GM12878 (cell line): ENCODE measurements at regions not wholly inside any gene's neighbourhood (a gene's known extent, or its start where the extent isn't known, plus 50 kb on each side); places are given as distances from the start of the nearest gene placed in this dataset.

Experiments used
- ATAC-seq: fragments of 200-7000 bp; cut with Tn5 transposase; 3 replicates; pipeline ENCODE4 v1.9.1; 2020; ENCODE audit warnings: mild to moderate bottlenecking, moderate library complexity
- BruUV-seq: library from RNA; stranded (reverse); fragments of 400-500 nt; replicated peaks from 2 replicates; lab custom pipeline; 2021; lab: Mats Ljungman, UMichigan
- CTCF ChIA-PET: fragments of 300-600 bp; sonication (Branson Sonifier 250); formaldehyde crosslinking; extraction: SDS; loops from one replicate; lab custom pipeline; 2021; ENCODE audit warnings: inconsistent platforms; lab: Yijun Ruan, JAX
- POLR2A ChIA-PET: fragments of 350-600 bp; formaldehyde crosslinking; extraction: SDS; loops from one replicate; lab custom pipeline; 2021; ENCODE audit warnings: inconsistent platforms; lab: Charles Lee
- RAD21 ChIA-PET: fragments of 300-600 bp; sonication (Branson Sonifier 250); formaldehyde crosslinking; loops from one replicate; lab custom pipeline; 2023; ENCODE audit warnings: antibody characterized with exemption; ENCODE audit not compliant: unreplicated experiment; lab: Charles Lee
- SMC1A ChIA-PET: fragments of 300-600 bp; sonication (Branson Sonifier 250); formaldehyde crosslinking; loops from one replicate; lab custom pipeline; 2023; ENCODE audit not compliant: unreplicated experiment, uncharacterized antibody; lab: Charles Lee
- DNase-seq: peaks from one replicate; pipeline ENCODE4 v3.0.0-alpha.2; 2011; ENCODE audit warnings: low read depth, low spot score
- FAIRE-seq: peaks from 3 replicates; lab custom pipeline; 2011; peaks lifted over from hg19 to GRCh38; lab: Jason Lieb, UNC
- H2AFZ ChIP-seq: 2 replicates; pipeline ENCODE4 v1.6.0; 2011; ENCODE audit warnings: low read depth, low read length, control low read depth; ENCODE audit not compliant: control insufficient read depth
- H3K27ac ChIP-seq: 2 replicates; pipeline ENCODE4 v1.5.1; 2011; ENCODE audit warnings: control low read depth; ENCODE audit not compliant: control insufficient read depth, insufficient read depth
- H3K27me3 ChIP-seq, 2 experiments: replicated peaks in 1 of 2; 2 replicates each; pipeline versions ENCODE4 v1.6.0 to v1.6.1; 2011; ENCODE audit warnings: low read length in 1 of 2; ENCODE audit not compliant: control insufficient read depth in 2 of 2, insufficient read depth in 2 of 2
- H3K36me3 ChIP-seq, 2 experiments: 2 replicates each; pipeline ENCODE4 v1.5.1; 2011; ENCODE audit warnings: low read length in 1 of 2; ENCODE audit not compliant: control insufficient read depth in 2 of 2, insufficient read depth in 2 of 2
- H3K4me1 ChIP-seq: 2 replicates; pipeline ENCODE4 v1.6.1; 2011; ENCODE audit warnings: mild to moderate bottlenecking, low read length, moderate library complexity, mixed read lengths; ENCODE audit not compliant: control insufficient read depth, insufficient read depth
- H3K4me2 ChIP-seq: 2 replicates; pipeline ENCODE4 v1.6.0; 2011; ENCODE audit warnings: control low read depth; ENCODE audit not compliant: control insufficient read depth, insufficient read depth
- H3K4me3 ChIP-seq: fragments of 200-600 bp; sonication (generic); 2 replicates; pipeline ENCODE4 v1.5.1; 2016
- H3K79me2 ChIP-seq: 2 replicates; pipeline ENCODE4 v1.6.0; 2011; ENCODE audit warnings: low read length; ENCODE audit not compliant: control insufficient read depth, insufficient read depth
- H3K9ac ChIP-seq: 2 replicates; pipeline ENCODE4 v1.8.0; 2011; ENCODE audit warnings: low read length, control low read depth, mixed read lengths; ENCODE audit not compliant: control insufficient read depth, insufficient read depth
- H3K9me3 ChIP-seq: replicated peaks from 3 replicates; pipeline ENCODE4 v1.5.1; 2011; ENCODE audit warnings: mild to moderate bottlenecking, low read length; ENCODE audit not compliant: control insufficient read depth, insufficient read depth
- H4K20me1 ChIP-seq: 2 replicates; pipeline ENCODE4 v1.6.0; 2011; ENCODE audit not compliant: control insufficient read depth, insufficient read depth
- ESRRA ChIP-seq: IDR thresholded peaks from 2 replicates; pipeline ENCODE4 v1.6.1; 2012; ENCODE audit warnings: mild to moderate bottlenecking, low read length, improper control_type of control experiment
- FOS ChIP-seq: IDR thresholded peaks from 3 replicates; pipeline ENCODE4 v1.6.1; 2011; ENCODE audit warnings: borderline replicate concordance; ENCODE audit not compliant: insufficient read length; ENCODE audit errors: extremely low read depth
- NFIC ChIP-seq: IDR thresholded peaks from 2 replicates; pipeline ENCODE4 v1.6.1; 2012; ENCODE audit warnings: low read depth, mild to moderate bottlenecking, inconsistent platforms, low read length, moderate library complexity
- NRF1 ChIP-seq: conservative IDR thresholded peaks from 2 replicates; pipeline ENCODE4 v1.6.1; 2011; ENCODE audit warnings: mild to moderate bottlenecking, low read depth, low read length, improper control_type of control experiment
- POLR2AphosphoS5 ChIP-seq: IDR thresholded peaks from 2 replicates; pipeline ENCODE4 v1.6.1; 2011; ENCODE audit warnings: mild to moderate bottlenecking, low read length, inconsistent platforms
- RCOR1 ChIP-seq: conservative IDR thresholded peaks from 2 replicates; pipeline ENCODE4 v1.6.1; 2012; ENCODE audit warnings: low read depth, low read length, improper control_type of control experiment
- SIN3A ChIP-seq: IDR thresholded peaks from 2 replicates; pipeline ENCODE4 v1.6.1; 2012; ENCODE audit warnings: low read depth, low read length, improper control_type of control experiment
- SMAD1 ChIP-seq: fragments of 450-650 bp; IDR thresholded peaks from 2 replicates; pipeline ENCODE4 v1.6.1; 2018; ENCODE audit warnings: mild to moderate bottlenecking, low read depth; ENCODE audit not compliant: partially characterized antibody
- YBX1 ChIP-seq: fragments of 450-650 bp; IDR thresholded peaks from 2 replicates; pipeline ENCODE4 v1.6.1; 2016; ENCODE audit warnings: antibody characterized with exemption
- WGBS: methylation state at CpG from one replicate; pipeline ENCODE4 v1.1.6; 2016; ENCODE audit warnings: low lambda C conversion rate; ENCODE audit not compliant: insufficient replicate concordance, insufficient coverage; ENCODE audit errors: missing lambda C conversion rate; 5-methylcytosine and 5-hydroxymethylcytosine counted together
- in situ Hi-C: fragments of 300-500 bp; cut with MboI; formaldehyde crosslinking; loops from 9 replicates; pipeline ENCODE4 v1.14.3; 2018; ENCODE audit warnings: mixed read lengths
- intact Hi-C: fragments of 100-400 bp; cut with micrococcal nuclease; formaldehyde crosslinking; loops from one replicate; pipeline ENCODE4 v1.14.2; 2022; ENCODE audit not compliant: unreplicated experiment
- TF ChIP-seq, protein P1 (sequence below): fragments of 450-650 bp; formaldehyde crosslinking; IDR thresholded peaks from 2 replicates; pipeline ENCODE4 v1.5.0; 2022; ENCODE audit warnings: mild to moderate bottlenecking, missing genetic modification characterization
- TF ChIP-seq, protein P2 (sequence below): fragments of 150-350 bp; IDR thresholded peaks from 2 replicates; pipeline ENCODE4 v1.6.1; 2016; ENCODE audit warnings: low read depth, low read length
- TF ChIP-seq, protein P3 (sequence below): IDR thresholded peaks from 2 replicates; pipeline ENCODE4 v1.6.1; 2012; ENCODE audit warnings: improper control_type of control experiment, low read depth, low read length; ENCODE audit not compliant: insufficient replicate concordance

DNA sequence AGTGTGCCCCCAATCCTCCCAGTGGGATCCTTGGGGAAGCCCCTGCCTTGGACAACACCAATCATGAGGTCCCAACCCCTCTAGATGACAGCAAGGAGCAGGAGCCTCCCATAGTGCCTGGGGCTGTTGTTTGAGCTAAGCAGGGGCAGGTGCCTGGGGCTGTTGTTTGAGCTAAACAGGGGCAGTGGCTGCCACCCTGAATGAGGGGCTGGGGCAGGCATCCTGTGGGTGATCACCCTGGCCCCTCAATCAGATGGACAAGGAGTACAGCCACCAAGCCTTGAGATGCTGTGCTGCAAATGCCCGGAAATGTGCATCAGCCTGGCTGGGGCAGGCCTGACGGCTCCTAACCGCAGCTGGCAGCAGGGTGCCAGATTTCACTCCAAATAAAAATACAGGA lies 66.7 kb downstream of the MYEOV start (continued):
- TF ChIP-seq NRF1 (no peak), ESRRA (no peak), POLR2AphosphoS5 (no peak), FOS (no peak)
- TF ChIP-seq, protein P1, sequence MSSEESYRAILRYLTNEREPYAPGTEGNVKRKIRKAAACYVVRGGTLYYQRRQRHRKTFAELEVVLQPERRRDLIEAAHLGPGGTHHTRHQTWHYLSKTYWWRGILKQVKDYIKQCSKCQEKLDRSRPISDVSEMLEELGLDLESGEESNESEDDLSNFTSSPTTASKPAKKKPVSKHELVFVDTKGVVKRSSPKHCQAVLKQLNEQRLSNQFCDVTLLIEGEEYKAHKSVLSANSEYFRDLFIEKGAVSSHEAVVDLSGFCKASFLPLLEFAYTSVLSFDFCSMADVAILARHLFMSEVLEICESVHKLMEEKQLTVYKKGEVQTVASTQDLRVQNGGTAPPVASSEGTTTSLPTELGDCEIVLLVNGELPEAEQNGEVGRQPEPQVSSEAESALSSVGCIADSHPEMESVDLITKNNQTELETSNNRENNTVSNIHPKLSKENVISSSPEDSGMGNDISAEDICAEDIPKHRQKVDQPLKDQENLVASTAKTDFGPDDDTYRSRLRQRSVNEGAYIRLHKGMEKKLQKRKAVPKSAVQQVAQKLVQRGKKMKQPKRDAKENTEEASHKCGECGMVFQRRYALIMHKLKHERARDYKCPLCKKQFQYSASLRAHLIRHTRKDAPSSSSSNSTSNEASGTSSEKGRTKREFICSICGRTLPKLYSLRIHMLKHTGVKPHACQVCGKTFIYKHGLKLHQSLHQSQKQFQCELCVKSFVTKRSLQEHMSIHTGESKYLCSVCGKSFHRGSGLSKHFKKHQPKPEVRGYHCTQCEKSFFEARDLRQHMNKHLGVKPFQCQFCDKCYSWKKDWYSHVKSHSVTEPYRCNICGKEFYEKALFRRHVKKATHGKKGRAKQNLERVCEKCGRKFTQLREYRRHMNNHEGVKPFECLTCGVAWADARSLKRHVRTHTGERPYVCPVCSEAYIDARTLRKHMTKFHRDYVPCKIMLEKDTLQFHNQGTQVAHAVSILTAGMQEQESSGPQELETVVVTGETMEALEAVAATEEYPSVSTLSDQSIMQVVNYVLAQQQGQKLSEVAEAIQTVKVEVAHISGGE (CRISPR knock-in tag) = no peak
- TF ChIP-seq, protein P2, sequence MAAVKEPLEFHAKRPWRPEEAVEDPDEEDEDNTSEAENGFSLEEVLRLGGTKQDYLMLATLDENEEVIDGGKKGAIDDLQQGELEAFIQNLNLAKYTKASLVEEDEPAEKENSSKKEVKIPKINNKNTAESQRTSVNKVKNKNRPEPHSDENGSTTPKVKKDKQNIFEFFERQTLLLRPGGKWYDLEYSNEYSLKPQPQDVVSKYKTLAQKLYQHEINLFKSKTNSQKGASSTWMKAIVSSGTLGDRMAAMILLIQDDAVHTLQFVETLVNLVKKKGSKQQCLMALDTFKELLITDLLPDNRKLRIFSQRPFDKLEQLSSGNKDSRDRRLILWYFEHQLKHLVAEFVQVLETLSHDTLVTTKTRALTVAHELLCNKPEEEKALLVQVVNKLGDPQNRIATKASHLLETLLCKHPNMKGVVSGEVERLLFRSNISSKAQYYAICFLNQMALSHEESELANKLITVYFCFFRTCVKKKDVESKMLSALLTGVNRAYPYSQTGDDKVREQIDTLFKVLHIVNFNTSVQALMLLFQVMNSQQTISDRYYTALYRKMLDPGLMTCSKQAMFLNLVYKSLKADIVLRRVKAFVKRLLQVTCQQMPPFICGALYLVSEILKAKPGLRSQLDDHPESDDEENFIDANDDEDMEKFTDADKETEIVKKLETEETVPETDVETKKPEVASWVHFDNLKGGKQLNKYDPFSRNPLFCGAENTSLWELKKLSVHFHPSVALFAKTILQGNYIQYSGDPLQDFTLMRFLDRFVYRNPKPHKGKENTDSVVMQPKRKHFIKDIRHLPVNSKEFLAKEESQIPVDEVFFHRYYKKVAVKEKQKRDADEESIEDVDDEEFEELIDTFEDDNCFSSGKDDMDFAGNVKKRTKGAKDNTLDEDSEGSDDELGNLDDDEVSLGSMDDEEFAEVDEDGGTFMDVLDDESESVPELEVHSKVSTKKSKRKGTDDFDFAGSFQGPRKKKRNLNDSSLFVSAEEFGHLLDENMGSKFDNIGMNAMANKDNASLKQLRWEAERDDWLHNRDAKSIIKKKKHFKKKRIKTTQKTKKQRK = no peak

DNA sequence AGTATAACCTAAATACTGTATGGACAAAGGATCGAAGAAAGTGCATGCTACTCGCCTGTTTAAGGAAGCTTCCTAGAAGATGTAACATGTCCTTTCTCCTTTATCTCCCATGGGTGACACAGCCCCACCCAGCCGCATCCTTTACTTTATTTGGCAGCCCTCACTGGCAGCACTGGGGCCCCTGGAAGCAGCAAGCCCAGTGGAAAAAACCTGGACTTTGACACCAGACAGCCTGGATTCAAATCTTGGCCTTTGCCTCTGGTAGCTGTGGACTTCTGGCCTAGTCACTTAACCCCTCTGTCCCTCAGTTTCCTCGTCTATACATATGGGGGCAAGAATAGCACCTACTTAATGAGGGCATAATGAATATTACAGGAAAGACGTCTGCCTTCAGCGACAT lies 67.1 kb downstream of the MYEOV start:
- intact Hi-C loops = no loop called here
- in situ Hi-C loops = no loop called here
- FAIRE-seq = no peak
- TF ChIP-seq YBX1 = no peak
- no peak for TF ChIP-seq RCOR1
- TF ChIP-seq, protein P3, sequence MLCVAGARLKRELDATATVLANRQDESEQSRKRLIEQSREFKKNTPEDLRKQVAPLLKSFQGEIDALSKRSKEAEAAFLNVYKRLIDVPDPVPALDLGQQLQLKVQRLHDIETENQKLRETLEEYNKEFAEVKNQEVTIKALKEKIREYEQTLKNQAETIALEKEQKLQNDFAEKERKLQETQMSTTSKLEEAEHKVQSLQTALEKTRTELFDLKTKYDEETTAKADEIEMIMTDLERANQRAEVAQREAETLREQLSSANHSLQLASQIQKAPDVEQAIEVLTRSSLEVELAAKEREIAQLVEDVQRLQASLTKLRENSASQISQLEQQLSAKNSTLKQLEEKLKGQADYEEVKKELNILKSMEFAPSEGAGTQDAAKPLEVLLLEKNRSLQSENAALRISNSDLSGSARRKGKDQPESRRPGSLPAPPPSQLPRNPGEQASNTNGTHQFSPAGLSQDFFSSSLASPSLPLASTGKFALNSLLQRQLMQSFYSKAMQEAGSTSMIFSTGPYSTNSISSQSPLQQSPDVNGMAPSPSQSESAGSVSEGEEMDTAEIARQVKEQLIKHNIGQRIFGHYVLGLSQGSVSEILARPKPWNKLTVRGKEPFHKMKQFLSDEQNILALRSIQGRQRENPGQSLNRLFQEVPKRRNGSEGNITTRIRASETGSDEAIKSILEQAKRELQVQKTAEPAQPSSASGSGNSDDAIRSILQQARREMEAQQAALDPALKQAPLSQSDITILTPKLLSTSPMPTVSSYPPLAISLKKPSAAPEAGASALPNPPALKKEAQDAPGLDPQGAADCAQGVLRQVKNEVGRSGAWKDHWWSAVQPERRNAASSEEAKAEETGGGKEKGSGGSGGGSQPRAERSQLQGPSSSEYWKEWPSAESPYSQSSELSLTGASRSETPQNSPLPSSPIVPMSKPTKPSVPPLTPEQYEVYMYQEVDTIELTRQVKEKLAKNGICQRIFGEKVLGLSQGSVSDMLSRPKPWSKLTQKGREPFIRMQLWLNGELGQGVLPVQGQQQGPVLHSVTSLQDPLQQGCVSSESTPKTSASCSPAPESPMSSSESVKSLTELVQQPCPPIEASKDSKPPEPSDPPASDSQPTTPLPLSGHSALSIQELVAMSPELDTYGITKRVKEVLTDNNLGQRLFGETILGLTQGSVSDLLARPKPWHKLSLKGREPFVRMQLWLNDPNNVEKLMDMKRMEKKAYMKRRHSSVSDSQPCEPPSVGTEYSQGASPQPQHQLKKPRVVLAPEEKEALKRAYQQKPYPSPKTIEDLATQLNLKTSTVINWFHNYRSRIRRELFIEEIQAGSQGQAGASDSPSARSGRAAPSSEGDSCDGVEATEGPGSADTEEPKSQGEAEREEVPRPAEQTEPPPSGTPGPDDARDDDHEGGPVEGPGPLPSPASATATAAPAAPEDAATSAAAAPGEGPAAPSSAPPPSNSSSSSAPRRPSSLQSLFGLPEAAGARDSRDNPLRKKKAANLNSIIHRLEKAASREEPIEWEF = no peak
- TF ChIP-seq NFIC = no peak
- no peak for TF ChIP-seq SMAD1
- TF ChIP-seq SIN3A = no peak

More for the DNA sequence above, 67.1 kb downstream of the MYEOV start:
- no peaks in the 10 kb centered on the region for H3K4me1 ChIP-seq
- ChIA-PET CTCF (interaction anchor here (0.6 to 0.7 kb wide), 2 partner anchors 54 to 264 kb away, joined by 3 to 4 read pairs; no protein-coding TSS in a partner anchor), SMC1A (interaction anchor here (0.6 kb wide), 1 partner anchor 204 kb away, joined by 4 read pairs; no protein-coding TSS in a partner anchor), RAD21 (no interaction called here), POLR2A (no interaction called here)
- H3K4me3 ChIP-seq = no peak overlapping the region
- H3K79me2 ChIP-seq = no peaks in the 10 kb centered on the region
- 46% methylated on average over 6 of the region's 6 CpGs for WGBS
- no peaks in the 10 kb centered on the region for H3K27me3 ChIP-seq
- no peaks in the 10 kb centered on the region for H3K36me3 ChIP-seq
- no TSS peak for BruUV-seq
- H4K20me1 ChIP-seq = no peaks in the 10 kb centered on the region
- H3K9me3 ChIP-seq = no peaks in the 10 kb centered on the region; the same call in 2 of the 3 replicates
- ATAC-seq (no peak), DNase-seq (no peak)
- no peak overlapping the region for H2AFZ ChIP-seq
- no peak overlapping the region for H3K27ac ChIP-seq
- no peak overlapping the region for H3K9ac ChIP-seq
- H3K4me2 ChIP-seq = no peak overlapping the region
